GM21515 (cell line): ENCODE measurements at regions not wholly inside any gene's neighbourhood (a gene's known extent, or its start where the extent isn't known, plus 50 kb on each side); places are given as distances from the start of the nearest gene placed in this dataset.

Source experiments
- ATAC-seq: cut with Tn5 transposase; IDR thresholded peaks from one replicate; pipeline ENCODE4 v1.9.1; 2021; ENCODE audit not compliant: unreplicated experiment

DNA sequence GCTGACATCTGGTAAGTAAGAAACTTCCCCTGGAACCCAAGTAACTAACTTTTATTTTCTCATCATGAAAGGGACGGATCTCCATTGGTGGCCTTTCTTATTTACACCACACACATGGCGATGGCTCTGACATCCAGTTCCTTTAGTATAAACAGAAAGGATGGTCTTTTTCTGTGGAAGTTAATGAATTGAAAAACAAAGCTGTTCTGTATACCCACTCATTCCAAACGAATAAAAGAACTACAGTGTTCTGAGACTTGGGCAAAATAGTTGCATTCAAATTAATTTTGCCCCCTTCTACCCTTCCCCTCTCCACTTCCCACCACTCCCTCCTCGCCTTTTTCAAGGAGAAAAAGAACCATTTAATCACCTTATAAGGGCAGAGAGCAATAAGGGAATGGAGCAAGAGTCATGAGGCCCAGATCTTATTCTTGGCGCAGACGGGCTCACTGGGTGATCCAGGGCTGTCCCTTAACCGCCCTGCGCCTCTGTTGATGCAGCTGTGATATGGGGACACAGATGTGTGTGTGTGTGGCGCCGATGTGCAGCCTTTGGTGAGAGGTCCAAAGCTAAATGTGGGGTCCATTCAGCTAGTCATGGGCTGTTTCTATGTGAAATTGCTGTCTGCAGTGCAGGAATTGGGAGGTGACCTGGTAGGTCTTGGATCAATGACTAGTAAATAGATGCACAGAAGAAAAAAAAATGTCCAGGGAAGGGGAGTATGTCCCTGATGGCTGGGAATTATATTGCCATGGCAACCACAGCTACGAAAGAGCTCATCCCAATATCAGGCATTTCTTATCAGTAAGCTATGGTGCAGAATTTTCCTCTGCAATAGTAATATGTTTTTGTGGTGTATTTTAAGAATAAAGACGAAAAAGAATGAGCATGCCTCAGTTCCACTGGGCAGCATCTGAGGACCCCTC, 141.5 kb upstream of the ERCC6L2 start:
- ATAC-seq: no peak

DNA sequence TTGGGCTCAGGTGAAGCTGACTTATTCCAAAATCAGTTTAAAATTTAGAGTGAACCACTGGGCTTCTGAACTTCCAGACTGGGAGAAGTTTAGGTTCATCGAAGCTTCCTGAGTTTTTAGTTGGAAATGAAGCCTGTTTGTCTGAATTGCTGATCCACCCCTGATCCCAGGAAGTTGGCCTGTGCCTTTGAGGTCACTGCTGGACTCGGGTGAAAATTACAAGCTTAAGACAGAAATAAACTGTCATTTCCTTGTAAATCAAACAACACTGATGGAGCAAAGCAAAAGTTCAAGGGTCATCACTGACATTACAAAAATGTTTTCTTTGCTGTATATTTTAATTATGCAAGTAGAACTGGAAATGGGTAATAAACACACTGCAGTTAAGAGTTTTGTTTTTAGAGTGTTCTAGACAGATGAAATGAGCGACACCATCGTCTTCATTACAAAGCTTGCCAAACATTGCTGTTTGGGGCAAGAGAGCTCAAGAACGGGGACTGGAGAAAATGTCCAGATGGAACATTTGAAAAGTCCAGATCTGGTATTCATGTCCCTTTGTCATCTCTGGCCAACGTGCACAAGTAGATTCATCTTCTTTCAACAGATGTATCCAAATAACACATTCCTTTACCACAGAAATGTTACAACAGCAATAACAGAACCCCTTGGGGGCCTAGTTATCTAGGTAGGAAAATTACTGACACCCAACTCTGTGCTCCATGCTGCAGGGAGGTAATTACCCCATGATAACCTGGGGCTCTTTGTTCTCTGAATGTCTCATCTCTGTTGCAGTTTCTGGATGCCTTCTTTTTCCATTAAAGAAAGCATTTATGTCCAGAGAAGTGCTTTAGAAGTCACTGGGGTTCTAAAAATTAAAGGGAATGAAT, 142.4 kb upstream of the ERCC6L2 start:
- ATAC-seq: no peak

DNA sequence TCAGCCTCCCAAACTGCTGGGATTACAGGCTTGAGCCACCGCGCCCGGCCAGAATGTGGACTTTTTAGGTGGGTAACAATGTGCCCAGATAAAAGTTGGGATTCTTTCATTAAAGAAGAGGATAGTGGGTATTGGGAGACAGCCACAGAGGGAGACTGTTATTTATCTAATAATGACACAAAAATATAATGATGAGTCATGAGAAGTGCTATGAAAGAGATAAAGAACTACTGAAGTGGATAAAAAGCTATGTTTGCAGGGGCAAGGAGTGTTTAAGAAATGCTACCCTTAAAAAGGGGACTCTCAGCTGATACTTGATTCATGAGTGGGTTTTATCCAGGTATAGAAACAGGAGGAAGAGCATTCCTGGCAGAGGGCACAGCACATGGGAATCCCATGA, 143.6 kb upstream of the ERCC6L2 start:
- no peak for ATAC-seq

DNA sequence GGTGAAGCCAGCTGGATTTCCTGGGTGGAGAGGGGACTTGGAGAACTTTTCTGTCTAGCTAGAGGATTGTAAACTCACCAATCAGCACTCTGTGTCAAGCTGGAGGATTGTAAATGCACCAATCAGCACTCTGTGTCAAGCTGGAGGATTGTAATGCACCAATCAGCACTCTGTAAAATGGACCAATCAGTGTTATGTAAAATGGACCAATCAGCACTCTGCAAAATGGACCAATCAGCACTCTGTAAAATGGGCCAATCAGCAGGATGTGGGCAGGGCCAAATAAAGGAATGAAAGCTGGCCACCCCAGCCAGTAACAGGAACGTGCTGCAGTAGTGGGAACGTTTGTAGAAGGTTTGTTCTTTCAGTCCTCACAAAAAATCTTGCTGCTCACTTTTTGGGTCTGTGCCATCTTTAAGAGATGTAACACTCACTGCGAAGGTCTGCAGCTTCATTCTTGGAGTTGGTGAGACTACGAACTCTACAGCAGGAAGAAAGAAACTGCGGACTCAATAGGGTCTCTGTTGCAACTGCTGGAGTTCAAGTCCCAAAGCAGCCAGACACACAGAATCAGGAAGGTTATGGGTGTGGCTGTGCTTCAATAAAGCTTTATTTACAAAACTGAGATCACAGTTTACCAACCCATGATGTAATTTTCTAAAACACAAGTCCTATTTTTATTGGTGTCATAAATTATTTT, 145.7 kb upstream of the ERCC6L2 start:
- no peak for ATAC-seq

DNA sequence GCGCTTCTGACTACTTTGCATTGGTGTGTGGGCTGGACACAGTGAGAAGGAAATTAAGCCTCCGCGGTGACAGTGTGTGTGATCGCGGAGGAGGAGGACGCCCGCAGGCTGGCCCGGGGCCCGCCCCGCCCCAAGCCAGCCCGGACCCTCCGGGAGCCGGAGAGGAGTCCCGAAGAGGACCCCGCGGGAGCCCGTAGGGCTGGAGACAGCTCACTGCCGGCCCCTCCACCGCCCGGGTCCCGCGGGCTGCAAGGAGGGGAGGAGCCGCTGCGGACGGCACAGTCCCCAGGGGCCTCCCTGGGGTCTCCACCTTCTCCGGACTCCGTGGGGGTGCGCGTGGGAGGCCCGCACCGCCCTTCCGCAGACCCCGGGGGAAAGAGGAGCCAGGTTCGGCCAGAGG, 146.4 kb upstream of the ERCC6L2 start:
- ATAC-seq: no peak

DNA sequence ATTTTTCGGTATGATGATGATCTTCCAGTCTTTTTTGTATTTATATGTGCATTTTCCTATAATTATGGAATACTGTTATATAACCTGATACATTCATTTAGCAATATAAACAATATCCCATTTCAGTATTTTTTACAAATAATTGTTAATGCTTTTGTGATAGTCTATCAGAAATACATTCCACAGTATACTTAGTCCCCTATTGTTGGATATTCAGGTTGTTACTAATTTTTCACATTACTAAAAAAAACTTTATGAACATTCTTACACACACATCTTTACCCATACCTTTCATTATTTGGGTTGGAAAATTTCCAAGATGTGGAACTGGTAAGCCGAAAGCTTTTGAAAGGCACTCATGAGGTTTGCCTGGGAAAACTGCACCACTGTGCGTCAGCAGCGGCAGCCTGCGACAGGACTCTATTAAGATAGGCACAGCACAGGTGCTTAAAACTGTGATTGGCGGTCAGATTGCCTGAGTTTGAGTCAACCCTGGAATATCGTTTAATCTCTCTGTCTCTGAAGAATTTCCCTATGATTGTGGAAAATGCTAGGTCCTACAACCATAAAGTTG, 147.5 kb upstream of the ERCC6L2 start:
- ATAC-seq: no peak

DNA sequence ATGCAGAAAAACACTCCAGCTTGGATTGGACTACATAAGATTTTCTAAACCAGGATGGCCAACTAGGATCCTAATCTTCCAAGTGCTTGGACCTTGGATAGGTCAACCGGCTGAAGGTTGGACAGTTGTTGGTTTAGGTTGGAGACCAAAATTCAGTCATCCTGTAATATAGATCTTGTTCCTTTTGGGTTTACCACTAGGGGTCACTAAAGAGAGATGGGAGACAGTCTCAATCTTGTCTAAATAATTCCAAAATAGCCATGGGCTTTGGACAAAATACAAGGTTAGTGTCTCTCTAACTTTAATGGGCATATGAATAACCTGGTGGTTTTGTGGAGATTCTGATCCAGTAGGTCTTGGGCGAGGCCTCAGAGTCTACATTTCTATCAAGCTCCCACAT, 148.7 kb upstream of the ERCC6L2 start:
- no peak for ATAC-seq

DNA sequence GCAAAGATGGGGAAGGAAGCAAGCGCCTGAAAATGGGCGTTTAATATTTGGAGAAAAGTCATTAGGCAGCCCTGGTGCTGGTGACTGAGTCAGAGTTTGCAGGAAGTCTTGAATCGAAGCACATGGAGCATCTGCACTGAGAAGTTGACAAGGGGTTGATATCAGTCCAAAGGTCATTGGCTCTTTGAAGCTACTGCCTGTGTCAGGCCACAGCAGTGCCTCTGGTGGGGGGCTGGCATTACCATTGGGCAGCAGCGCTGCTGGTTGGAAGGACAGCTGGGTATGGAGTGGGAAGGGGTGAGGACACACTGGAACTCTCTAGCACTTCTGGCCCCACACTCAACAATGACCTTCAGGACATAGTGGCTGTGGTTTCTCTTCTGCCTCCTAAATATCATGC, 150.4 kb upstream of the ERCC6L2 start:
- peak; percentile 18 for ATAC-seq

DNA sequence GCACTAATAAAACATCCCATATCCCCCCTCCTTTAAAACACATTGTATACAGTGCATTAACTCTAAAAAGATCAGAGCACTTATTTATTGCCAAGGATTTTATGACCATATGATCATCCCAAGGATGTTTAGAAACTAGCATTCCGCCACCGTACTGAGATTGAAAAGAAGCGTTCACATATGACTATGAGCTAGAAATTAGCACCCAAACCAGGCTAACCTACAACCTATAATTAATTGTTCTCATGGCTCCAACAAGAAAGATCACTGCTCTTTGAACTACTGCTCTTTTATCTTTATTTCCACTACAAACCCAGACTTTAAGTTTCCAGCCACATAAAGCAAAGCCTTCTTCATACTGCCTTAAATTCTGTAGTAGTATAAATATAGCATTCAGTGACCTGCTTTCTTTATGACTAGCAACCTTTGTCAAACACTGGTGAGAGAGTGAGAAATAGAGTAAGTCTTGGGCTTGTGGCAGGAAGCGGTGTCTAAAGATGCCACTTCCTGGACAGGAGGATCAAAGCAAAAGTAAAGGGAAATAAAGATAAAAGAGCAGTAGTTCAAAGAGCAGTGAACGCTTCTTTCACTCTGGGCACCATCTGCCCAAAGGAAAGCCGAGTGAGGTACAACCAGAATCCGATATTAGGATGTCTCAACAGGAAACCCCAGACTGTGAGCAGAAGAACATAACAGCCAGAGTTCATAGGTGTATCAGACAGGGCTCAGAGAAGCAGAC, 151.1 kb upstream of the ERCC6L2 start:
- peak; percentile 93 for ATAC-seq

DNA sequence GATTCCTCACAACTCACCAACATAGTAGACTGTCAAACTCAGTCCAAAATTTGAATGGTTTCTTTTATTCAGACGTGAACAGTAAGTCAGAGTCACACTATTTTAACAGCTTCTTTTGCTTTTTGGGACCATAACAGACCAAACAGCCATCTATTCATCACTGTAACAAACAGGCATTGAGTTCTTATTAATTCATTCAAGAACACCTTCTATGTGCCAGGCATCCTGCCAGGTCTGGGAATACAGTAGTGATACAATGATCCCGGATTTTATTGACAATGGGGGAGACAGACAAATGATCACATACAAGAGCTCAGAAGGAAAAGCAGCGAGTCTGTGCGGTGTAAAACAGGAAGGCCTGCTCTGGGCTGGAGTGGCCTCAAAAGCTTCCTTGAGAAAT, 153.3 kb upstream of the ERCC6L2 start:
- no peak for ATAC-seq

DNA sequence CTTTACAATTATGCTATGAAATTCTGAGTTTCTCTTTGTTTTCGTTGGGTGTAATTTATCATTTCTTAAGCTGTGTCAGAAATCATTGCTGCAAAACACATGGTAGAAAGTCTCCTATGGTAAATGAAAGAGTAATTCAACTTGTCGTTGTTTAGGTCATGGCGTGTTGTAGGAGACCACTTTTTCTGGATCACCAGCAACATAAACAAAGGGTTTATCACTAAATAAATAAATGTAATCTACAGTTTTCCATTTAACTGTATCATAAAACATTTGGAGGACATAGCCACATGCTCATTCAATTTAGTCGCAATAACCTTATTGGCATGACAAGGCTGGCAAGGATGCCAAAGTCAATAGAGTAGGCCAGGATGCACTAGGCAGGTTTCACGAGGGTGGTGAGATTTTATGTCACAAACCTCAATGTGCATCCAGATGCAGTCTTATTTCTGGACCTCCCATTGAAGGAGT, 154.4 kb upstream of the ERCC6L2 start:
- no peak for ATAC-seq

DNA sequence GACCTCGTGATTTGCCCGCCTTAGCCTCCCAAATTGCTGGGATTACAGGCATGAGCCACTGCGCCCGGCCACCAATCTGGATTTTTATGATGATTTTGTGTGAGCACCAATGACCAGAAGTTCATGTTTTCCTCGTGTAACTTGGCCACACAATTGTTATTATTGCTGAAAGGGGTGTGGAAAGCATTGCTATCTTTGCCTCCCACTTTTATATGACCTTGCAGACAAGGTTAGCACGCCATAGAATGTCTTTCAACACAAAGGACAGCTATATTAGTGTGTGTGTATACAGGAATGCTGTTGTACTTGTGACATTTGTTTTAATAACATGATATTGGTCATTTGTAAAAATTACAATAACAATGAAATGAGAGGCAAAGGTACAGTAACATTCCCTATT, 155.0 kb upstream of the ERCC6L2 start:
- ATAC-seq: no peak

DNA sequence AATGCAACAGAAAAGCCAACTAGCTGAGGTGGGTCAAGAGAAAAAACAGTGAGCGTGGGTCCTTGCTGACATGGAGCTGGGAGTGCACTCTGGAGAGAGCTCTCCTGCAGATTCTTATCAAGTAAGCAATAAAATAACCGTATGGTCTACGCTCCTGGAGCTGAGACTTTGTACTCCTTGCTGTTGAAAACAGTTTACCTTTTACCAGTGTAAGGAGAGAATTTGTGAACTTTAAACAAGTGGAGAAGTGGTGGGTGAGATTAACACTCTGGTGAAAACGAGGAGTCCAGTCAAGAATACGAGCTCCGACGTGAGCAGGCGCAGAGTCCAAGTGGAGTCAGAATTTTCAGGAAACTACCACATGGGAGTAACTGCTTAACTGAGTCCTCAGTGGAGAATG, 156.1 kb upstream of the ERCC6L2 start:
- ATAC-seq: no peak

DNA sequence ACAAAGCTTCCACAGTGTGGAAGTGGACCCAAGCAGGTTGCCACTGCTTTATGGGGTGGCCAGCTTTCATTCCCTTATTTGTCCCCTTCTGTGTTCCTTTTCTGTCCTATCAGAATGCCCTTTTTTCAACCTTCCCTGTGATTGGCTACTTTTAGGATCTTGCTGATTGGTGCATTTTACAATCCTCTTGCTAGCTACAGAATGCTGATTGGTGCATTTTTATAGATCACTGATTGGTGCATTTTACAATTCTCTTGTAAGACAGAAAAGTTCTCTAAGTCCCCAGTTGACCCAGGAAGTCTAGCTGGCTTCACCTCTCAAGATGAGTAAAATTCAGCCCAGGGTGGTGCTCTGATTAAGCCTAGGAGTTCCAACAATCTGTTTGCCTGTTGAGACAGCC, 157.2 kb upstream of the ERCC6L2 start:
- ATAC-seq: no peak

DNA sequence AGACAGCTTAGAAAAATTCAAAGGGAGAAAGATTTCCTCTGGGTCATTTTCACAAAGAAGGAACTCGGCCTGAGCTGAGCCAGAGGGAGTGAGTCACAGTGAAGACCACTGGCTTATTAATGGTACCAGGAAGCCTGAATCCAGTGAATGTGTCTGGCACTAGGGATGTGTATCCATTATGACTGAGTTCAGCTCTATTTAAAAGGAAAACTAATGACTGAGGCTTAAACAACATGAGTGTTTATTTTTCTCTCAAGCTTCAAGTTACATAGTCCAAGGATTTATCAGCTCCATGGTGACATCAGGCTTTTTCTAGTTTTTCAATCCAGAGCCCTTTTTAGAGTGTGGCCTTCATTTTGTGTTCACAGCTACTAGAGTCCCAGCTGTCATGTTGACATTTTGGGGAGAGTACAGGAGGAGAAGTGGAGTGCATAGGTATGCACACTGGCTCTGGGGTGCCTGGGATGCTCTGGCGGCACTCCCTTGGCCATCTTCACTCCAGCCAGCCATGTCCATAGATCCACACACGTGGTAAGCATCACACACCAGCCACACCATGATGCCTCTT, 159.5 kb upstream of the ERCC6L2 start:
- ATAC-seq: no peak

DNA sequence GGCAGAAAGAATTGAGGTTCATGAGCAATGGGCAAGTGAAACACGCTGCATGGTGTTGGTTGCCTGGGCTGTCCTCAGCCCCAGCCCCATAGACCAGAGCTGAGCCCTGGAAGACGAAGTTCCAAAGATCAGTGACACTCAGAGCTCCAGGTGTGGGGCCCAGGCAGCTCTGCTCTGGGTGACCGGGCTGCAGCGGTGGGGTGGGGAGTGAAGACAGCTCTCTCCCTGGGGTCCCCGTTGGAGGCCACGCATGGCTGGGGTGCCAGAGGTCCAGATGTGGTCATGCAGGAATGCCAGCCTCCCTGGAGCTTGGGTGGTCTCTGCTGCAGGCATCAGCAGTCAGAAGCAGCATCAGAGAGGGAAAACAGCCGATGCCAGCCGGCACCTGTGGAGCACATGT, 165.0 kb upstream of the ERCC6L2 start:
- no peak for ATAC-seq

DNA sequence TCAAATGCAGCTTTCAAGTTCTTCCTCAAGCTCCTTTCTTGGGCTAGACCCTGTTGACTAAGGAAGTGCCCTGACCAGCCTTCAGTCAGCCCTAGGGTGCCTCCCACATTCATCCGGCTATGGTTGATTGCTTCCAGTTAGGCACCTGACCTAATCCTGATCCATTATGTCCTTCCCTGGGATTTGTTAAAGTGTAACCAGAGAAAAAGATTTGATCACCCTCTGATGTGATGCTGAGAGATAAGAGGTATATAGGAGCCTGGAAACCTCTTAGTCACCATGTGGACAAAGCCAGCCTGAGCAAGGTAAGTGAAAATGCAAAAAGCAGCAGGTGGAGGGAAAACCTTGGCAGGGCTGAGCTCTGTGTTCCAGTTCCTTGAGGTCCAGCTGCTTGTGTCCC, 178.8 kb upstream of the ERCC6L2 start:
- ATAC-seq: no peak

DNA sequence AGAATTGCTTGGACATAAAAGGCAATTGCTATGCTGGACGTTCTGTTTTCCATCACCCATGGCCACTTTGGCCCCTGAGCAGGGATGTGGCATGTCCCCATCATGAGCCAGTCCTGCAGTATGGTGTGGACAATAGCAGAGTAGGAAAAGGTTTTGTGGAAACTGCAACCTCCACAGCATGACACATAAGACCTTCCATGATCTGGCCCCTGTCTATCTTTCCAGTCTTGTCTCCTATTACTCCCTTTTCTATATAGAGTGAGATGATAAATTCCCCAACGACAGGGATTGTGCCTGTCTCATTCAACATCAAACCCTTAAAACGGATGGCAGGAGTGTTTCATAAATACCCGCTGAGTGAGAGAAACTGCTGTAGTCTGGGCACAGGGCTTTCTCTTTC, 174.7 kb upstream of the PTCH1 start:
- no peak for ATAC-seq

DNA sequence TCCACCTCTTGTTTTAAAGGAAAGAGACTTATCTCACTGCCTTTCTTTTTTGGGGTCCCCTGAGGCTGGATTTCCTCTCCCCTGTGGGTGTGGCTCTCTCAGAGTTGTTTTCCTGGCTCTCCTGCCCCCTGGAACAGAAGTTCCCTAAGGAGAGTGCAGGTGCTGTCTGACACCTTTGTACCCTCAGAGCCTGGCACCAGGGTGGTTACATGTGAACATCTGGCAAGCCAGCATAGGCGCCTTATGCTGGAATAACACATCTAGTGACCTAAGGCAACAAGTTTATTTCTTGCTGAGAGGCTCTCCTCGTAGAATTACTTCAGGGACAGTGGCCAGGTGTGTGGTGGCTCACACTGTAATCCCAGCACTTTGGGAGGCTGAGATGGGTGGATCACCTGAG, 172.9 kb upstream of the PTCH1 start:
- no peak for ATAC-seq

DNA sequence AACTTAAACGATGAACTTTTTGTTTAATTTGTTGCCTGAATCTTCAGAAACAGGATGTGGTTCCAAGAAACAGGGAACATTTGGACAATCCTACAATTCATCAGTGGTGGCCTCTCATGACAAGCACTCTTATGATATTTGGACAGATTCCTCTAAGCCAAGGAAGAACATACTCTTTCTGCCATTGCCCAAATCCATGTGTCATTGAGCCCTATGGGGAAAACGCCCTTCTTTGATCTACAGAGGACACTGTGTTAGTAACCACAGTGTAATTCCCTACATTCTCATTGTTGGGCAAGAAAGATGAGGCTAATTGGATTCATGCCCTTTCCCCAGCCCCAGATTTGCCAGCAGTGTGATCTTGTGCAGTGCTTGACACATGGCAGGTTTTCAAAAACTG, 167.7 kb upstream of the PTCH1 start:
- ATAC-seq: no peak
